ENCODE measurements at regions not wholly inside any gene's neighbourhood (a gene's known extent, or its start where the extent isn't known, plus 50 kb on each side); places are given as distances from the start of the nearest gene placed in this dataset.
"Not testable (repeated sequence)": the region's sequence is repeated elsewhere in the genome, so short reads cannot be mapped to it uniquely, and the experiment has no call there.

DNA sequence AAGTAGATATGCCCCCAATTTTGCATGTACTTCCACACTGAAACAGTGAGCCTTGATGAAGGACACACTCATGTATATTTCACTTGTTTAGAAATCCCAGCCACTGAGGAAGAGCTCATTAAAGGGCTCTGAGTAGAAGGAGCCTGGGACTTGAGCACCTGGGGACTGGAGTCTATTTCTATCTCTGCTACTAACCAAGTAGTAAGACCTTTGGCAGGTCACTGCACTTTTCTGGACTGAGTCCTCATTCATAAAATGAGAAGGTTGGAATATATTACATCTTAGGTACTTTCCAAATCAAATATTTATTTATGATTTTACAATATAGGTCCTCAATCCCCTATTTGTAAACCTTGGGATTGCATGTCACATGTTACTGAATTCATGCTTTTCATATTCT lies 78.2 kb upstream of the C4orf54 start:
- no peak overlapping the region for H3K4me3 ChIP-seq (ENCODE audit: low read depth, low read length)
- ChIA-PET POLR2A (no interaction called here), CTCF (interaction anchor here (0.6 to 1.0 kb wide), 2 partner anchors 28 to 43 kb away, joined by 3 to 4 read pairs; no protein-coding TSS in a partner anchor)
- no peaks in the 10 kb centered on the region for H3K27me3 ChIP-seq (ENCODE audit: control insufficient read depth, insufficient read depth, low read length)
- H3K36me3 ChIP-seq (ENCODE audit: control insufficient read depth, insufficient read depth, low read length), result no peaks in the 10 kb centered on the region
- TF ChIP-seq, protein P1, sequence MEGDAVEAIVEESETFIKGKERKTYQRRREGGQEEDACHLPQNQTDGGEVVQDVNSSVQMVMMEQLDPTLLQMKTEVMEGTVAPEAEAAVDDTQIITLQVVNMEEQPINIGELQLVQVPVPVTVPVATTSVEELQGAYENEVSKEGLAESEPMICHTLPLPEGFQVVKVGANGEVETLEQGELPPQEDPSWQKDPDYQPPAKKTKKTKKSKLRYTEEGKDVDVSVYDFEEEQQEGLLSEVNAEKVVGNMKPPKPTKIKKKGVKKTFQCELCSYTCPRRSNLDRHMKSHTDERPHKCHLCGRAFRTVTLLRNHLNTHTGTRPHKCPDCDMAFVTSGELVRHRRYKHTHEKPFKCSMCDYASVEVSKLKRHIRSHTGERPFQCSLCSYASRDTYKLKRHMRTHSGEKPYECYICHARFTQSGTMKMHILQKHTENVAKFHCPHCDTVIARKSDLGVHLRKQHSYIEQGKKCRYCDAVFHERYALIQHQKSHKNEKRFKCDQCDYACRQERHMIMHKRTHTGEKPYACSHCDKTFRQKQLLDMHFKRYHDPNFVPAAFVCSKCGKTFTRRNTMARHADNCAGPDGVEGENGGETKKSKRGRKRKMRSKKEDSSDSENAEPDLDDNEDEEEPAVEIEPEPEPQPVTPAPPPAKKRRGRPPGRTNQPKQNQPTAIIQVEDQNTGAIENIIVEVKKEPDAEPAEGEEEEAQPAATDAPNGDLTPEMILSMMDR (IDR thresholded peaks at IDR 0.05; ENCODE audit: insufficient read depth, low read depth, low read length), result no peak
- DNase-seq (ENCODE audit: low read depth), result no peak

GRCh38 chr4:99734583-99735322 lies 77.1 kb upstream of the C4orf54 start:
- no peak overlapping the region for H3K4me3 ChIP-seq (ENCODE audit: low read depth, low read length)
- ChIA-PET CTCF (no interaction called here), POLR2A (no interaction called here)
- TF ChIP-seq, protein P1 (IDR thresholded peaks at IDR 0.05; ENCODE audit: insufficient read depth, low read depth, low read length), result no peak
- H3K27me3 ChIP-seq (ENCODE audit: control insufficient read depth, insufficient read depth, low read length), result no peaks in the 10 kb centered on the region
- DNase-seq (ENCODE audit: low read depth), result no peak
- no peaks in the 10 kb centered on the region for H3K36me3 ChIP-seq (ENCODE audit: control insufficient read depth, insufficient read depth, low read length)

DNA sequence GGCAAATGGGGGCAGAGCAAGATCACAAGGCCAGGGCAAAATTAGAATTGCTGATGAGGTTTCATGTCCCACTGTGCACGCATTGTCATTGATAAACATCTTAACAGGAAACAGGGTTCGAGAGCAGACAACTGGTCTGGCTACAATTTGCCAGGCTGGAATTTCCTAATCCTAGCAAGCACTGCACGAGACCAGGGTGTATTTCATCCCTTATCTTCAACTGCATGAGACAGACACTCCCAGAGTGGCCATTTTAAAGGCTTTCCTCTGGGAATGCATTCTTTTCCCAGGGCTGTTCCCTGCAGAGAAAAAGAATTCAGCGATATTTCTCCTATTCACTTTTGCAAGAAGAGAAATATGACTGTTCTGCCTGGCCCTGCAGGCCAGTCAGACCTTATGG lies 75.8 kb upstream of the C4orf54 start:
- DNase-seq (ENCODE audit: low read depth); H3K4me3 ChIP-seq (ENCODE audit: low read depth, low read length): not testable (repeated sequence)

DNA sequence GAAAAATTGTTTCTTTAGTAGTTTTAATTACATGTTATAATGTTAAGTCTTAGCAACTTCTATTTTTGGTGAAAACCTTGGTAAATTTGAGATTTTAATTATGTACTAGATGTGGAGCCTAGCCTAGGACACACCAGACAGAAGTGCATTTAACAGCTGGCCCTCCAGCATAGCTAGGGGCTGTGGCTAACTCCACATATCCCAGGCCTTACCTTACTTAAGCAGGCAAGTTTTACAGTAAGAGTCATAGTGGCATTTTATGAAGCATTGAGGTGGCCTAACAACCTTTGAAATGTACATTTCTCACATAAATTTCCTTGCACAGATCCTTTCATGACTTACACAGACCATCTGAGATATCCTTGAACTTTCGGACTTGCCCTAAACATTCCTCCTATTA lies 71.6 kb upstream of the C4orf54 start:
- CTCF ChIA-PET, result no interaction called here
- TF ChIP-seq, protein P1 (IDR thresholded peaks at IDR 0.05; ENCODE audit: insufficient read depth, low read depth, low read length), result no peak
- DNase-seq (ENCODE audit: low read depth), result no peak

More for the DNA sequence above, 75.8 kb upstream of the C4orf54 start:
- H3K27me3 ChIP-seq (ENCODE audit: control insufficient read depth, insufficient read depth, low read length); CTCF ChIA-PET; H3K36me3 ChIP-seq (ENCODE audit: control insufficient read depth, insufficient read depth, low read length); POLR2A ChIA-PET: not testable (repeated sequence)

DNA sequence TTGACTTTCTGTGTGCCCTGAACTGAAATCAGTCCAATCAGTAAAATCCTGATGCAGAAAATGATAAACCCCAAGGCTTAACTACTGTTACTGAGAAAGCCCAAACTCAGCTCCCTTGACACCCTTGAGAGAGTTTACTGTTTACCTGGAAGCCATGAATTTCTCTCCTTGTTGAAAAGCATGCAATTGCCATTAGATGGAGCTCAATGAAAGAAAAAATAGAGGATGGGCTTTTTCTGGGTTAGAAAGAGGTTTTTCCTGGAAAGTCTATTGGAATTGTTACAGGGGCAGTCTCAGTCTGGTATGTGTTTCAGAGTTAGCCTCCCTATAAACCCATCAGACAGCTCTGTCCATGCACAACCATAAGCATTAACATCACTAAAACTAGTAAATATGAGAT lies 66.4 kb upstream of the C4orf54 start:
- ChIA-PET POLR2A (no interaction called here), CTCF (interaction anchor here (0.7 kb wide), 1 partner anchor 102 kb away, joined by 3 read pairs; no protein-coding TSS in a partner anchor)
- TF ChIP-seq, protein P1 (IDR thresholded peaks at IDR 0.05; ENCODE audit: insufficient read depth, low read depth, low read length), result no peak
- no peaks in the 10 kb centered on the region; the same call in 1 of the 2 replicates for H3K27me3 ChIP-seq (ENCODE audit: control insufficient read depth, insufficient read depth, low read length)
- H3K36me3 ChIP-seq (ENCODE audit: control insufficient read depth, insufficient read depth, low read length), result no peaks in the 10 kb centered on the region
- DNase-seq (ENCODE audit: low read depth), result no peak
- H3K4me3 ChIP-seq (ENCODE audit: low read depth, low read length), result no peak overlapping the region

More for the DNA sequence above, 71.6 kb upstream of the C4orf54 start:
- no peaks in the 10 kb centered on the region; the same call in 1 of the 2 replicates for H3K27me3 ChIP-seq (ENCODE audit: control insufficient read depth, insufficient read depth, low read length)
- H3K4me3 ChIP-seq (ENCODE audit: low read depth, low read length), result no peak overlapping the region
- H3K36me3 ChIP-seq (ENCODE audit: control insufficient read depth, insufficient read depth, low read length), result no peaks in the 10 kb centered on the region
- POLR2A ChIA-PET, result no interaction called here
